HL-60 (cell line): ENCODE measurements at regions not wholly inside any gene's neighbourhood (a gene's known extent, or its start where the extent isn't known, plus 50 kb on each side); places are given as distances from the start of the nearest gene placed in this dataset.

Source experiments
- CTCF ChIP-seq: IDR thresholded peaks from one replicate; pipeline ENCODE4 v1.5.1; 2011; ENCODE audit warnings: low read length, control low read depth, inconsistent platforms; ENCODE audit not compliant: insufficient read depth
- POLR2AphosphoS5 ChIP-seq: IDR thresholded peaks from 2 replicates; pipeline ENCODE4 v1.6.1; 2012; ENCODE audit warnings: low read depth
- REST ChIP-seq: IDR thresholded peaks from 2 replicates; pipeline ENCODE4 v1.6.1; 2012; ENCODE audit warnings: low read depth; ENCODE audit not compliant: insufficient replicate concordance

GRCh38 chr17:54277868-54278267 is 455.1 kb downstream of the KIF2B start:
- TF ChIP-seq CTCF (no peak), POLR2AphosphoS5 (no peak), REST (no peak)
